GM18951 (cell line): ENCODE measurements at regions not wholly inside any gene's neighbourhood (a gene's known extent, or its start where the extent isn't known, plus 50 kb on each side); places are given as distances from the start of the nearest gene placed in this dataset.
"Not testable (repeated sequence)": the region's sequence is repeated elsewhere in the genome, so short reads cannot be mapped to it uniquely, and the experiment has no call there.

Experiments
- POLR2A ChIP-seq: IDR thresholded peaks from 4 replicates; pipeline ENCODE4 v1.6.1; 2011; ENCODE audit warnings: mild to moderate bottlenecking; ENCODE audit not compliant: insufficient read length, insufficient read depth; ENCODE audit errors: extremely low read depth
- in situ Hi-C: fragments of 300-500 bp; cut with MboI; formaldehyde crosslinking; loops from one replicate; pipeline ENCODE4 v1.12.0; 2022; ENCODE audit warnings: low sequenced_read_pairs, mixed read lengths, inconsistent platforms; ENCODE audit not compliant: unreplicated experiment

DNA sequence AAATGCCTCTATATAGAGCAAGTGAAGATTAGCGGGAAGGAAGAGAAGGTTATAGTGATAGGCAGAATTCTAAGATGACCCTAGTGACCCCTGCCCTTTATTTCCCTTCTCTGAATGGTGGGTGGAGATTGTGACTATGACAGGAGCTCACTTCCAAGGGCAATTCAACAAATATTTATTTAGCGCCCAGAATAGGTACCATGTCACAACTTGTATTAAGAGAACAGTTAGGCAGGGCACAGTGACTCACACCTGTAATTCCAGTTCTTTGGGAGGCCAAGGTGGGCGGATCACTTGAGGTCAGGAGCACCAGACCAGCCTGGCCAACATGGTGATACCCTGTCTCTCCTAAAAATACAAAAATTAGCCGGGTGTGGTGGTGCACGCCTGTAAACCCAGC lies 236.0 kb upstream of the POGK start:
- no peak for TF ChIP-seq POLR2A
- in situ Hi-C loops = no loop called here

DNA sequence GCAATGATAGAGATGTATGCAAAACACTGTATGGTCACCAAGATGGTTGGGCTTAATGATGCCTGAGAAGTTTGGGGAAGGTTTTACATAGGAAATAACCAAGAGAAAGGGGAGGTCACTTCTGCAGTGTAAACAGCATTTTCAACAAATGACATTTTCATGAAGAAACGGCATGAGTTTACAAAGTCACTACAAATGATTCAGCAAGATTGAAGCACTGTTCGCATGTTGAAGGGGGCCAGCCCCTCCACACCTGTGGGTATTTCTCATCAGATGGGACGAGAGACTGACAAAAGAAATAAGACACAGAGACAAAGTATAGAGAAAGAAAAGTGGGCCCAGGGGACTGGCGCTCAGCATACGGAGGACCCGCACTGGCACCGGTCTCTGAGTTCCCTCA lies 234.1 kb upstream of the POGK start:
- in situ Hi-C loops = no loop called here
- no peak for TF ChIP-seq POLR2A

DNA sequence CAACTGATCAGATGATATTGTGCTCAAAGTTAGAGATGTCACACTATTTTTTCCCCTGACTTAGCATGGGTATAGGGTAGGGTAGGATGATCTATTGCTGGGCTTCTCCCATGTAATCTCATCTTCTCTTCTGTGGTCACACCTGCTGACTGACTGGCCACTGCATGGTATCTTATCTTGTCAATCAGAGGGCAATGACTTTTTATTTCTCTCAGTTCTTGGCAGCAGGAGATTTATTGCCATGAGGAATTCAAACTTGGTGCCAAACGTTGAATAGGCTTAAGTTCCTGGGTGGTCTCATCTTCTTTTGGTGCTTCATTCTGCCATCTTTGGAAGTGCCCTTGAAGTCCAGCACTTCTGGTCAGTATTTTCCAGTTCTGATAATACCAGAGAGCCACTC lies 226.4 kb upstream of the POGK start:
- in situ Hi-C loops = no loop called here
- no peak for TF ChIP-seq POLR2A

DNA sequence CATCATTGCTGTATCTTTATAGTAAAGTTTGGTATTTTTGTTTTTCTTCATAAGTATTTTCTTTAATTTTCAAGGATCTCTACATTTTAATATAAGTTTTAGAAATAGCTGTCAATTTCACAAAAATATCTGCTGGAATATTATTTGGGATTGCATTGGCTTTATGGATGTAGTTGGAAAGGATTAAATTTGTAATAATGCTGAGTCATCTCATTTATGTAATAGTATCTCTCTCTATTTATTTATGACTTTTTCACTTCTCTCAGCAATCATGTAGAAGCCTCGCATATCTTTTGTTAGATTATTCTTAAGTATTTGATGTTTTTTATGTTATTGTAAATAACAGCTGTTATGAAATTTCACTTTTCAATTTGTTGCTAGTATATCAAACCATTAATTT lies 223.1 kb upstream of the POGK start:
- in situ Hi-C loops = no loop called here
- TF ChIP-seq POLR2A = no peak

DNA sequence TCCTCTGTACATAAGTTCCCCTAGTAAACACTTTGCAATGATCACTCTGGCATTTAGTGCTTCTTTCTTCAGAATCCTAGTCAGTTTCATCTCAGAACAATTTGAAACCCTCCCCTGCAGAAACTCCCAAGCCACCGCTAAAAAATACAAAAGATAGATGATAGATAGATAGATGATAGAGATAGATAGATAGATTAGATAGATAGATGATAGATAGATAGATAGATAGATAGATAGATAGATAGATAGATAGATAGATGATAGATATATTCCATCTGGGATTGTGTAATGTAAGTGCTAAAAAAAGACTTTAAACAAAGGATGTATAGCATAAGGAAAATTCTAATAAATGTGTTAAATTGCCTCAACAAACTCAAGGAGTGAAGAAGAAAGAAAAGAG lies 212.6 kb upstream of the POGK start:
- in situ Hi-C loops = no loop called here
- no peak for TF ChIP-seq POLR2A

DNA sequence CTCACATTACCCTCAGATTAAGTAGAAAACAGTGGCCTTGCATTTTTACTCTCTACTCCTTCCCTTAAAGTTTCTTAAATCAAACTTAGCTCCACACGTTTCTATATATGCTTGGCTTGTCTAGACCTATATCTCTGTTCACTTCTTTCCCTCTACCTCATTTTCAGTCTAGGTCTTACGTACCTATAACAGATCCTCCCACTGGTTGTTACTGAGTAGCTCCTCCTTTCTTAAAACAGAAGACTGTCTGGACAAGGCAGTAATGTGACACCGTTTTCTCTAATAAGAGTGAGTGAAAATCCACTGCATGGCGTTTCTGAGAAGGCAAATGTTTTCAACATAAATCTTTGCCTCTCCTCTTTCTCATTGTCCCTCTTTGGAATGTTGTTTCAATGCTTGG lies 211.7 kb upstream of the POGK start:
- in situ Hi-C loops = no loop called here
- no peak for TF ChIP-seq POLR2A

DNA sequence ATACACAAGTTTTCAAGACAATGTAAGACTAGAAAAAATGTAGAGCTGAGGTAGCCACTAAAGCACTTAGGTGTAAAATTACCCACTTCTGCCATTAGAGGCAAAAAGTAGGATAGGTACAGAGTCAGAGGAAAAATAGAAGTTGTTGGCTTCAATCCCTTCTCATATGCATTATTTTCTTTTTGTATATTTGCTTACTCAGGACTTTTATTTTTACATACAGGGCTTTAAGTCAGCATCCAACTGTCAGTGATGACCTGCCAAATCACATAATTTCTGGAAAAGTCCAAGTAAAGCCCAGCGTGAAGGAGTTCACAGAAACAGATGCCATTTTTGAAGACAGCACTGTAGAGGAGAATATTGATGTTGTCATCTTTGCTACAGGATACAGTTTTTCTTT lies 211.0 kb upstream of the POGK start:
- in situ Hi-C loops = no loop called here
- TF ChIP-seq POLR2A = no peak

DNA sequence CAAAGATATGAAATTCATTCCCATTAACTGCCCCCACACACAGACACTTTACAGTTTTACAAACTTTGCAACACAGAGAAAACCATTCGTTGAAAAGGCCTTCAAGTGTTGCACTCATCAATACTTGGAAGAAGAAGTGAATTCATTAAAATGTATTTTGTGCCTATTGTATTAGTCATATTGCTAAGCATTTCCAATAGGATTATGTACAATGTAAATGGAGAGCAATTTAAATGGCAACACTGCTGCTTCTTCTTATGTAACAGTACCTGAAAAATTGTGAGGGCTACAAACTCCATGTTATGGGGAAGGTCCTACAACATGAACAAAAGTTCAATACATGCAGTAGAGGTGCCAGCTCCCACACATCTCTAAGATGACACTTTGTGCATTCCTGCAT lies 209.3 kb upstream of the POGK start:
- in situ Hi-C loops = no loop called here
- no peak for TF ChIP-seq POLR2A

DNA sequence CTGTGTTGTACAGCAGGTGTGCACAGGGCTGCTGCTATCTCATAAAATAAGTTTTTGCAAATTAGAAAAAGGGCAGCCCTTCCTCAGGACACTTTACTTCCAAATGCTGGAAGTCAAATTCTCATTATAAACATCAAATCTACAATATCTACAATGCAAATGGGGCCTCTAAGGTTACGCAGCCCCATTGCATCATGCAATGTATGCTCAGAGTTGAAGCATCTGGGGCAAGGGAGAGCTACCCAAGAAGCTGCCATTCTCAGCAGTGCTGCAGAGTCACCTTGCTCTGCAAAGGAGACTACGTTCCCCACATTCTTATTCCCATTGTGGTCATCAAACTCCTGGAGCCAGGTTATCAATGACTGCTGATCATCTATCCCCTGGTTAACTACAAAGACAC lies 208.9 kb upstream of the POGK start:
- TF ChIP-seq POLR2A = no peak
- in situ Hi-C loops = no loop called here

DNA sequence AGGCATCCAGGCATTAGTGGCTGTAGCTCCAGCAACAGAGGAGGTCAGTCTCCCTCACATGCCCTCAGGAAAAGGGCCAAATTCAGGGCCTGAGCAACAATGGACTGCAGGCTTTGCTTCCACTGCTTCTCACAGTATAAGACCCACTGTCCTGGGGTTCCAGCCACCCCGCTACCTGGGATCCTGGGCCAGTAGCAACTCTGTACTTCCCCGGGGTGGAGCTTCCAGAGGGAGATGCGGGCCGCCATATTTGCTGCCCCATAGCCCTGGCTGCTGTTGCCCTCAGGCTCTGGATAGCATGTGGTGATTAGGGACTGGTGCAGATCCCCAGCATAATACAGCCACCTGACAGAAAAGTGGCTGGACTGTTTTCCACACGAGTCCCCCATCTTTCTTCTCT lies 201.1 kb upstream of the POGK start:
- no peak for TF ChIP-seq POLR2A
- in situ Hi-C loops = no loop called here

DNA sequence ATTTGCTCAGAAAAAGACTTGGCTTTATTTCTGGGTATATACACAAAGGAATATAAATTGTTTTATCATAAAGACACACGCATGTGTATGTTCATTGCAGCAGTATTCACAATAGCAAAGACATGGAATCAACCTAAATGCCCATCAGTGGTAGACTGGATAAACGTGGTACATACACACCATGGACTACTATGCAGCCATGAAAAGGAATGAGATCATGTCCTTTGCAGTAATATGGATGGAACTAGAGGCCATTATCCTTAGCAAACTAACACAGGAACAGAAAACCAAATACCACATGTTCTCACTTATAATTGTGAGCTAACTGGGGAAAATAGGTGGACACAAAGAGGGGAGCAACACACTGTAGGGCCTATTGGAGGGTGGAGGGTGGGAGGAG lies 182.0 kb upstream of the POGK start:
- in situ Hi-C loops = not testable (repeated sequence)

DNA sequence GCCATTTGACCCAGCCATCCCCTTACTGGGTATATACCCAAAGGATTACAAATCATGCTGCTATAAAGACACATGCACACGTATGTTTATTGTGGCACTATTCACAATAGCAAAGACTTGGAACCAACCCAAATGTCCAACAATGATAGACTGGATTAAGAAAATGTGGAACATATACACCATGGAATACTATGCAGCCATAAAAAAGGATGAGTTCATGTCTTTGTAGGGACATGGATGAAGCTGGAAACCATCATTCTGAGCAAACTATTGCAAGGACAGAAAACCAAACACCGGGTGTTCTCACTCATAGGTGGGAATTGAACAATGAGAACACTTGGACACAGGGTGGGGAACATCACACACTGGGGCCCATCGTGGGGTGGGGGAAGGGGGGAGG lies 172.5 kb upstream of the POGK start:
- in situ Hi-C loops = not testable (repeated sequence)

DNA sequence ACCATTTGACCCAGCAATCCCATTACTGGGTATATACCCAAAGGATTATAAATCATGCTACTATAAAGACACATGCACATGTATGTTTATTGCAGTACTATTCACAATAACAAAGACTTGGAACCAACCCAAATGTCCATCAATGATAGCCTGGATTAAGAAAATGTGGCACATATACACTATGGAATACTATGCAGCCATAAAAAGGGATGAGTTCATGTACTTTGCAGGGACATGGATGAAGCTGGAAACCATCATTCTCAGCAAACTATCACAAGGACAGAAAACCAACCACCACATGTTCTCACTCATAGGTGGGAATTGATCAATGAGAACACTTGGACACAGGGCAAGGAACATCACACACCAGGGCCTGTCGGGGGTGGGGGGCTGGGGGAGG lies 171.7 kb upstream of the POGK start:
- in situ Hi-C loops = not testable (repeated sequence)

DNA sequence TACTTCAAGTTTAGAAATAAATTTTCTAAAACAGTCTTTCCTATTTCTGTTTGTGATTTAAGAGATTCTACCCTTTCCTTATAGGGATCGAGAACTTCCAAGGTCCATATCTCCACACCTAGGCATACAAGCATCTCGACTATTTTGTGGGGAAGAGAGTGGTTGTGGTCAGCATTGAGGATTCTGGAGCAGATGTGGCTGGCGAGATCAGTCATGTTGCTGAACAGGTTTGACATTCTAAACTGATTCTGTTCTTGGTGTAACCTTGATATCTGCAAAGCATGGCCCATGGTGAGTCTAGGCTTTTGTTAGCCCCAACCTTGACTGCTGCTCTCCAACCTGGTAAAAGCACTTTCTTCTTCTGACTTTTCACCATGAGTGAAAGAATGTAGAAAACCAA lies 167.6 kb upstream of the POGK start:
- in situ Hi-C loops = no loop called here
- TF ChIP-seq POLR2A = no peak

DNA sequence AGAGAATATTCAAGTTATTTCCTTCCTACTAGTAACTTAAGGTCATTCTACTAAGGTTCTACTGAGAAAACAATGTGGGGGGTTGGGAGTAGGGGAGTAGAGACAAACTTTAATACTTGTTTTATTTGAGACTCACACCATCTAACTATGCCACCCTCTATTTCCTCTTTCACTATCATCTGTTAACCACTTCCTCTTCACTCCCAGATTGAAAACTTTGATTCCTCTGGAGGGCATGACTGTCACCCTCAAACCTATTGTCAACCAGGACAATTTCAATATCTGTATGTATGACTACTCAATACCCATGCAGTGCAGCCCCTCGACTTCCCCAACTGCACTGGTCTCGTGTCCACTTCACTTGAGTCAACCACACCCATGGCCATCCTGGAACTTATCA lies 165.6 kb upstream of the POGK start:
- in situ Hi-C loops = no loop called here

DNA sequence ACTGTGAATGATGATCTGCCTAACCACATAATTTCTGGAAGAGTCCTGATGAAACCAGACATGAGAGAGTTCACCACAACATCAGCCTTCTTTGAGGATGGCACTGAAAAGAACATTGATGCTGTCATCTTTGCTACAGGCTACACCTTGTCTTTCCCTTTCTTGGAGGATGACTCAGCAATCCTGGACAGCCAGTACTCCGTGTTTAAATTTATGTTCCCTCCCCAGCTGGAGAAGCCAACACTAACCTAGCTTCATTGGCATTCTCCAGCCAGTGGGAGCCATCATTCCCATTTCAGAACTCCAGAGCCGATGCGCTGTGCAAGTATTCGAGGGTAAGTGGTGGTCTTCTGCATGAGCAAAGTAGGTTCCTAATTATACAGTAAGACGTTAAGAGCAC lies 164.1 kb upstream of the POGK start:
- in situ Hi-C loops = no loop called here
- no peak for TF ChIP-seq POLR2A

More for the DNA sequence above, 165.6 kb upstream of the POGK start:
- TF ChIP-seq POLR2A = no peak
